IMR-90 (cell line): ENCODE measurements at regions not wholly inside any gene's neighbourhood (a gene's known extent, or its start where the extent isn't known, plus 50 kb on each side); places are given as distances from the start of the nearest gene placed in this dataset.
A peak's percentile ranks its signal among the peaks of the same experiment; 100 is the strongest.

ENCODE experiments used
- ATAC-seq: fragments of 200-7000 bp; cut with Tn5 transposase; 2 replicates; pipeline ENCODE4 v1.9.1; 2020; ENCODE audit warnings: low read depth, mild to moderate bottlenecking, moderate library complexity
- BruUV-seq: library from RNA; stranded (reverse); fragments of 400-500 nt; replicated peaks from 2 replicates; lab custom pipeline; 2021; lab: Mats Ljungman, UMichigan
- CTCF ChIA-PET: fragments of 300-600 bp; formaldehyde crosslinking; extraction: SDS; loops from one replicate; lab custom pipeline; 2021; ENCODE audit warnings: antibody characterized with exemption; lab: Yijun Ruan, JAX
- POLR2A ChIA-PET: fragments of 300-600 bp; sonication (Branson Sonifier 250); formaldehyde crosslinking; loops from one replicate; lab custom pipeline; 2022; ENCODE audit warnings: antibody characterized with exemption; ENCODE audit not compliant: unreplicated experiment; lab: Charles Lee
- DNase-seq: peaks from one replicate; pipeline ENCODE4 v3.0.0; 2013
- H2AFZ ChIP-seq: replicated peaks from 2 replicates; pipeline ENCODE3; 2013; ENCODE audit warnings: low read length, mild to moderate bottlenecking; ENCODE audit not compliant: poor library complexity
- H2AK5ac ChIP-seq: 2 replicates; pipeline ENCODE4 v1.6.1; 2013; ENCODE audit warnings: low read depth, low read length, inconsistent platforms
- H2AK9ac ChIP-seq: replicated peaks from 2 replicates; pipeline ENCODE3; 2013; ENCODE audit warnings: mild to moderate bottlenecking, low read depth, low read length, moderate library complexity; ENCODE audit not compliant: poor library complexity
- H2BK120ac ChIP-seq: 2 replicates; pipeline ENCODE4 v1.6.1; 2013; ENCODE audit warnings: low read depth, low read length, inconsistent platforms
- H2BK15ac ChIP-seq: 3 replicates; pipeline ENCODE4 v1.6.1; 2013; ENCODE audit warnings: low read depth, low read length, inconsistent platforms
- H2BK20ac ChIP-seq: 2 replicates; pipeline ENCODE4 v1.6.1; 2013; ENCODE audit warnings: low read depth, mild to moderate bottlenecking, inconsistent platforms, low read length, moderate library complexity
- H2BK5ac ChIP-seq: 2 replicates; pipeline ENCODE4 v1.6.1; 2013; ENCODE audit warnings: mild to moderate bottlenecking, low read depth, low read length, inconsistent platforms; ENCODE audit not compliant: poor library complexity, severe bottlenecking
- H3K14ac ChIP-seq: replicated peaks from 2 replicates; pipeline ENCODE4 v1.6.1; 2013; ENCODE audit warnings: low read depth, low read length, inconsistent platforms
- H3K18ac ChIP-seq: 2 replicates; pipeline ENCODE4 v1.6.1; 2013; ENCODE audit warnings: low read depth, low read length, control low read depth
- H3K23ac ChIP-seq: 2 replicates; pipeline ENCODE4 v1.6.1; 2013; ENCODE audit warnings: low read depth, low read length, inconsistent platforms
- H3K27ac ChIP-seq: 2 replicates; pipeline ENCODE4 v1.5.1; 2013; ENCODE audit warnings: mild to moderate bottlenecking, control low read depth, low read length; ENCODE audit not compliant: insufficient read depth
- H3K27me3 ChIP-seq: 2 replicates; pipeline ENCODE4 v1.6.1; 2013; ENCODE audit warnings: low read length; ENCODE audit not compliant: control insufficient read depth, insufficient read depth
- H3K36me3 ChIP-seq: 2 replicates; pipeline ENCODE4 v1.6.1; 2013; ENCODE audit warnings: low read length, mixed read lengths; ENCODE audit not compliant: control insufficient read depth, insufficient read depth
- H3K4ac ChIP-seq: 2 replicates; pipeline ENCODE4 v1.6.1; 2013; ENCODE audit warnings: low read depth, low read length, inconsistent platforms
- H3K4me1 ChIP-seq: 2 replicates; pipeline ENCODE4 v1.6.1; 2013; ENCODE audit warnings: low read length, mixed read lengths; ENCODE audit not compliant: control insufficient read depth, insufficient read depth
- H3K4me2 ChIP-seq: 2 replicates; pipeline ENCODE4 v1.6.1; 2013; ENCODE audit warnings: low read depth, mild to moderate bottlenecking, control low read depth, low read length, moderate library complexity
- H3K4me3 ChIP-seq: 2 replicates; pipeline ENCODE4 v1.5.1; 2013; ENCODE audit warnings: low read depth, mild to moderate bottlenecking, control low read depth, low read length, moderate library complexity; ENCODE audit not compliant: insufficient read depth
- H3K56ac ChIP-seq: 2 replicates; pipeline ENCODE4 v1.6.1; 2013; ENCODE audit warnings: low read length, inconsistent platforms; ENCODE audit not compliant: insufficient read depth; ENCODE audit errors: extremely low read depth
- H3K79me1 ChIP-seq, 2 experiments: 2 replicates each; pipeline ENCODE4 v1.6.1; 2013; ENCODE audit warnings: low read length in 2 of 2, inconsistent platforms in 1 of 2, low read depth in 1 of 2
- H3K9ac ChIP-seq: 2 replicates; pipeline ENCODE4 v1.6.1; 2013; ENCODE audit warnings: low read depth, low read length, control low read depth
- H3K9me1 ChIP-seq: 2 replicates; pipeline ENCODE4 v1.6.1; 2013; ENCODE audit warnings: low read length, inconsistent platforms; ENCODE audit not compliant: insufficient read depth
- H3K9me3 ChIP-seq: 2 replicates; pipeline ENCODE4 v1.6.1; 2013; ENCODE audit warnings: low read length; ENCODE audit not compliant: control insufficient read depth, insufficient read depth
- H4K20me1 ChIP-seq: 2 replicates; pipeline ENCODE4 v1.6.1; 2013; ENCODE audit warnings: low read length, inconsistent platforms; ENCODE audit not compliant: insufficient read depth
- H4K5ac ChIP-seq: 2 replicates; pipeline ENCODE4 v1.6.1; 2013; ENCODE audit warnings: mild to moderate bottlenecking, low read depth, low read length, control low read depth
- H4K8ac ChIP-seq, 2 experiments: 2 replicates each; pipeline ENCODE4 v1.6.1; 2013; ENCODE audit warnings: low read depth in 2 of 2, low read length in 2 of 2, control low read depth in 1 of 2, inconsistent platforms in 1 of 2
- H4K91ac ChIP-seq: 2 replicates; pipeline ENCODE4 v1.6.1; 2013; ENCODE audit warnings: low read depth, low read length, inconsistent platforms; ENCODE audit not compliant: insufficient read depth
- BHLHE40 ChIP-seq: fragments of 150-350 bp; IDR thresholded peaks from 2 replicates; pipeline ENCODE4 v1.6.1; 2016; ENCODE audit warnings: mild to moderate bottlenecking, low read depth, low read length
- MXI1 ChIP-seq: IDR thresholded peaks from 2 replicates; pipeline ENCODE4 v1.6.1; 2012; ENCODE audit warnings: low read depth, mild to moderate bottlenecking, low read length, moderate library complexity, borderline replicate concordance
- SMC3 ChIP-seq: fragments of 150-350 bp; IDR thresholded peaks from 2 replicates; pipeline ENCODE4 v1.6.1; 2016; ENCODE audit warnings: low read depth, mild to moderate bottlenecking, antibody characterized with exemption, low read length, moderate library complexity
- WGBS, 2 experiments: methylation state at CpG; one replicate each; pipeline versions ENCODE4 v1.1.5 to v1.1.7; 2013; ENCODE audit warnings: missing lambda C conversion rate in 2 of 2; ENCODE audit not compliant: insufficient read length in 1 of 2; ENCODE audit errors: extremely low coverage in 2 of 2; 5-methylcytosine and 5-hydroxymethylcytosine counted together
- dilution Hi-C: fragments of 300-500 bp; cut with HindIII; formaldehyde crosslinking; loops from one replicate; pipeline ENCODE4 v1.14.3; 2018; ENCODE audit warnings: low sequenced_read_pairs; ENCODE audit not compliant: unreplicated experiment
- in situ Hi-C: fragments of 300-500 bp; cut with MboI; formaldehyde crosslinking; loops from 3 replicates; pipeline ENCODE4 v1.14.3; 2019; ENCODE audit warnings: low sequenced_read_pairs, inconsistent platforms, mixed read lengths
- intact Hi-C: fragments of 100-400 bp; cut with micrococcal nuclease; formaldehyde crosslinking; loops from 2 replicates; pipeline ENCODE4 v1.10.0; 2022

- no peak for TF ChIP-seq BHLHE40
These were observed 76.3 kb downstream of the MDH1 start (continued) for GRCh38 chr2:63665091-63665490.

GRCh38 chr2:63665846-63666475 lies 77.2 kb downstream of the MDH1 start:
- H3K56ac ChIP-seq: no peak overlapping the region
- peaks cover 6% of the 10 kb centered on the region for H3K4me1 ChIP-seq
- H3K9me3 ChIP-seq: no peaks in the 10 kb centered on the region
- no peaks in the 10 kb centered on the region for H4K20me1 ChIP-seq
- CTCF ChIA-PET: interaction anchor here (0.7 kb wide), 2 partner anchors 31 to 184 kb away, joined by 3 to 4 read pairs; no protein-coding TSS in a partner anchor
- no peak overlapping the region for H4K91ac ChIP-seq
- POLR2A ChIA-PET: interaction anchor here (0.6 kb wide), 1 partner anchor 352 kb away, joined by 3 read pairs; no protein-coding TSS in a partner anchor
- dilution Hi-C loops (no loop called here), intact Hi-C loops (no loop called here), in situ Hi-C loops (no loop called here)
- no peak overlapping the region for H3K9ac ChIP-seq
- BruUV-seq: no TSS peak
- no peak overlapping the region for H4K5ac ChIP-seq
- H2BK20ac ChIP-seq: 0 out of 2 replicates have a peak overlapping the region, but pooled peaks have one; percentile 6
- H3K14ac ChIP-seq: no peak overlapping the region
- H3K27ac ChIP-seq: no peak overlapping the region
- H3K18ac ChIP-seq: peak overlapping the region; percentile 78; the same call in 1 of the 2 replicates
- peak overlapping the region; percentile 71; the same call in 1 of the 2 replicates for H3K4me2 ChIP-seq
- no peak overlapping the region for H2AFZ ChIP-seq
- WGBS, 2 experiments: no CpG with 5 or more reads among the region's 2 CpGs
- no peak overlapping the region for H2BK120ac ChIP-seq
- no peak overlapping the region for H2BK15ac ChIP-seq
- H3K4me3 ChIP-seq: no peak overlapping the region
- ATAC-seq (peak; percentile 46), DNase-seq (peak; percentile 89)
- H4K8ac ChIP-seq: 0 out of 4 replicates have a peak overlapping the region, but pooled peaks of 1 of the 2 experiments have one; percentile 6
- no peaks in the 10 kb centered on the region for H3K9me1 ChIP-seq
- no peaks in the 10 kb centered on the region for H3K36me3 ChIP-seq
- no peak overlapping the region for H2BK5ac ChIP-seq
- no peaks in the 10 kb centered on the region for H3K27me3 ChIP-seq
- H2AK5ac ChIP-seq: no peak overlapping the region
- no peak overlapping the region for H3K23ac ChIP-seq
- H3K79me1 ChIP-seq: no peaks in the 10 kb centered on the region
- peak; percentile 53; the same call in 1 of the 2 replicates for TF ChIP-seq MXI1
- no peak for TF ChIP-seq SMC3
- no peak overlapping the region for H3K4ac ChIP-seq
- H2AK9ac ChIP-seq: no peak overlapping the region
